Liver (tissue), 8 donors: ENCODE measurements at regions not wholly inside any gene's neighbourhood (a gene's known extent, or its start where the extent isn't known, plus 50 kb on each side); places are given as distances from the start of the nearest gene placed in this dataset.

Experiments
- DNase-seq: peaks from one replicate; pipeline ENCODE4 v3.0.0-alpha.2; 2017; ENCODE audit warnings: low spot score
- H3K27ac ChIP-seq, 2 donors: one replicate each; pipeline ENCODE4 v1.7.0; 2013; ENCODE audit warnings: inconsistent platforms in 2 of 2, low read length in 2 of 2, control low read depth in 1 of 2, low read depth in 1 of 2, mild to moderate bottlenecking in 1 of 2
- H3K27me3 ChIP-seq, 4 donors: one replicate each; pipeline versions ENCODE4 v1.6.1 to v1.7.0; 2013; ENCODE audit warnings: low read length in 3 of 4, inconsistent platforms in 1 of 4, mild to moderate bottlenecking in 1 of 4, moderate library complexity in 1 of 4; ENCODE audit not compliant: control insufficient read depth in 4 of 4, insufficient read depth in 4 of 4
- H3K36me3 ChIP-seq, 4 donors: one replicate each; pipeline versions ENCODE4 v1.6.1 to v1.7.0; 2013; ENCODE audit warnings: low read length in 3 of 4, mild to moderate bottlenecking in 3 of 4, low read depth in 1 of 4, moderate library complexity in 1 of 4; ENCODE audit not compliant: control insufficient read depth in 4 of 4, insufficient read depth in 3 of 4
- H3K4me1 ChIP-seq, 4 donors: one replicate each; pipeline versions ENCODE4 v1.6.1 to v1.7.0; 2013; ENCODE audit warnings: low read length in 3 of 4, mild to moderate bottlenecking in 3 of 4, moderate library complexity in 1 of 4; ENCODE audit not compliant: control insufficient read depth in 4 of 4, insufficient read depth in 4 of 4
- H3K4me3 ChIP-seq, 3 donors: one replicate each; pipeline versions ENCODE4 v1.6.1 to v1.7.0; 2013; ENCODE audit warnings: low read length in 3 of 3, control low read depth in 1 of 3, low read depth in 1 of 3, mild to moderate bottlenecking in 1 of 3
- H3K9ac ChIP-seq, 2 donors: one replicate each; pipeline ENCODE4 v1.7.0; 2013; ENCODE audit warnings: low read length in 2 of 2, mild to moderate bottlenecking in 2 of 2, moderate library complexity in 2 of 2, control low read depth in 1 of 2, low read depth in 1 of 2
- H3K9me3 ChIP-seq, 4 donors: one replicate each; pipeline versions ENCODE4 v1.6.1 to v1.7.0; 2013; ENCODE audit warnings: low read length in 3 of 4; ENCODE audit not compliant: control insufficient read depth in 4 of 4
- FOXA1 ChIP-seq: IDR thresholded peaks from 2 replicates; pipeline ENCODE4 v1.6.1; 2016; ENCODE audit warnings: antibody characterized with exemption
- FOXA2 ChIP-seq: IDR thresholded peaks from 2 replicates; pipeline ENCODE4 v1.6.1; 2016; ENCODE audit warnings: antibody characterized with exemption
- GABPA ChIP-seq, 2 donors: IDR thresholded peaks in 1 of 2; conservative IDR thresholded peaks in 1 of 2; 2 replicates each; pipeline ENCODE4 v1.6.1; 2016; ENCODE audit warnings: antibody characterized with exemption in 2 of 2, mild to moderate bottlenecking in 1 of 2, moderate library complexity in 1 of 2
- HNF4A ChIP-seq, 2 donors: conservative IDR thresholded peaks; 2 replicates each; pipeline ENCODE4 v1.6.1; 2016; ENCODE audit warnings: antibody characterized with exemption in 2 of 2, mild to moderate bottlenecking in 2 of 2
- HNF4G ChIP-seq: IDR thresholded peaks from 2 replicates; pipeline ENCODE4 v1.6.1; 2016; ENCODE audit warnings: antibody characterized with exemption
- JUND ChIP-seq, 2 donors: IDR thresholded peaks; 2 replicates each; pipeline ENCODE4 v1.6.1; 2016; ENCODE audit warnings: antibody characterized with exemption in 2 of 2
- MAX ChIP-seq: IDR thresholded peaks from 2 replicates; pipeline ENCODE4 v1.6.1; 2016; ENCODE audit warnings: antibody characterized with exemption
- RAD21 ChIP-seq, 2 donors: IDR thresholded peaks; 2 replicates each; pipeline ENCODE4 v1.6.1; 2016; ENCODE audit warnings: antibody characterized with exemption in 2 of 2, mild to moderate bottlenecking in 2 of 2
- RXRA ChIP-seq, 2 donors: IDR thresholded peaks; 2 replicates each; pipeline ENCODE4 v1.6.1; 2017 to 2018; ENCODE audit warnings: antibody characterized with exemption in 2 of 2, mild to moderate bottlenecking in 1 of 2
- TAF1 ChIP-seq: conservative IDR thresholded peaks from 2 replicates; pipeline ENCODE4 v1.6.1; 2016; ENCODE audit warnings: antibody characterized with exemption, mild to moderate bottlenecking
- ZBTB33 ChIP-seq: IDR thresholded peaks from 2 replicates; pipeline ENCODE4 v1.6.1; 2016; ENCODE audit warnings: antibody characterized with exemption
- WGBS: extraction: QIAGEN DNeasy Blood & Tissue Kit; methylation state at CpG from one replicate; pipeline ENCODE4 v1.1.7; 2013; 5-methylcytosine and 5-hydroxymethylcytosine counted together
- TF ChIP-seq, protein P1 (sequence below): fragments of 150-350 bp; IDR thresholded peaks from 2 replicates; pipeline ENCODE4 v1.5.1; 2017; ENCODE audit warnings: improper control_type of control experiment, low read depth, low read length; ENCODE audit not compliant: missing input control
- donor health status: healthy.
- donor health status: healthy.
- donor health status: healthy.
- donor health status: healthy.
- donor health status: healthy.

GRCh38 chr17:73705594-73705993 lies 61.3 kb upstream of the SDK2 start:
- H3K9ac ChIP-seq: no peak overlapping the region
- TF ChIP-seq TAF1 (no peak), FOXA2 (no peak), MAX (no peak), GABPA (IDR thresholded peaks at IDR 0.05 in 1 of 2, conservative IDR thresholded peaks at IDR 0.05 in 1 of 2) (no peak), HNF4A (conservative IDR thresholded peaks at IDR 0.05) (no peak), ZBTB33 (no peak), RXRA (IDR thresholded peaks at IDR 0.05) (peak in 1 of 2 donors; percentile 8)
- TF ChIP-seq, protein P1, sequence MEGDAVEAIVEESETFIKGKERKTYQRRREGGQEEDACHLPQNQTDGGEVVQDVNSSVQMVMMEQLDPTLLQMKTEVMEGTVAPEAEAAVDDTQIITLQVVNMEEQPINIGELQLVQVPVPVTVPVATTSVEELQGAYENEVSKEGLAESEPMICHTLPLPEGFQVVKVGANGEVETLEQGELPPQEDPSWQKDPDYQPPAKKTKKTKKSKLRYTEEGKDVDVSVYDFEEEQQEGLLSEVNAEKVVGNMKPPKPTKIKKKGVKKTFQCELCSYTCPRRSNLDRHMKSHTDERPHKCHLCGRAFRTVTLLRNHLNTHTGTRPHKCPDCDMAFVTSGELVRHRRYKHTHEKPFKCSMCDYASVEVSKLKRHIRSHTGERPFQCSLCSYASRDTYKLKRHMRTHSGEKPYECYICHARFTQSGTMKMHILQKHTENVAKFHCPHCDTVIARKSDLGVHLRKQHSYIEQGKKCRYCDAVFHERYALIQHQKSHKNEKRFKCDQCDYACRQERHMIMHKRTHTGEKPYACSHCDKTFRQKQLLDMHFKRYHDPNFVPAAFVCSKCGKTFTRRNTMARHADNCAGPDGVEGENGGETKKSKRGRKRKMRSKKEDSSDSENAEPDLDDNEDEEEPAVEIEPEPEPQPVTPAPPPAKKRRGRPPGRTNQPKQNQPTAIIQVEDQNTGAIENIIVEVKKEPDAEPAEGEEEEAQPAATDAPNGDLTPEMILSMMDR: no peak
- no peaks in the 10 kb centered on the region for H3K9me3 ChIP-seq
- 74% methylated on average over 7 of the region's 7 CpGs for WGBS
- H3K27ac ChIP-seq: no peak overlapping the region
- H3K4me1 ChIP-seq: peaks cover 0 to 7% (median 3%) of the 10 kb centered on the region in 4 donors
- H3K27me3 ChIP-seq: no peaks in the 10 kb centered on the region
- H3K36me3 ChIP-seq: no peaks in the 10 kb centered on the region
- H3K4me3 ChIP-seq: no peak overlapping the region
- DNase-seq: no peak

GRCh38 chr17:73706428-73706827 lies 62.2 kb upstream of the SDK2 start:
- Histone ChIP-seq H3K4me3 (no peak overlapping the region), H3K9ac (no peak overlapping the region)
- no peak for TF ChIP-seq HNF4A (conservative IDR thresholded peaks at IDR 0.05)
- no peak for TF ChIP-seq JUND (IDR thresholded peaks at IDR 0.05)
- no peak for TF ChIP-seq RXRA (IDR thresholded peaks at IDR 0.05)
- TF ChIP-seq RAD21 (IDR thresholded peaks at IDR 0.05): no peak
- no peak for TF ChIP-seq FOXA1
- no peak for TF ChIP-seq HNF4G
- TF ChIP-seq, protein P1: no peak
- no peak for TF ChIP-seq FOXA2

More at GRCh38 chr17:73706428-73706827, 62.2 kb upstream of the SDK2 start:
- Histone ChIP-seq H3K9me3 (no peaks in the 10 kb centered on the region), H3K27ac (no peak overlapping the region), H3K27me3 (no peaks in the 10 kb centered on the region), H3K36me3 (no peaks in the 10 kb centered on the region), H3K4me1 (peaks cover 0 to 7% (median 3%) of the 10 kb centered on the region in 4 donors)
- DNase-seq: no peak
- WGBS: 79% methylated on average over 12 of the region's 12 CpGs
